NT2/D1 (cell line): ENCODE measurements at regions not wholly inside any gene's neighbourhood (a gene's known extent, or its start where the extent isn't known, plus 50 kb on each side); places are given as distances from the start of the nearest gene placed in this dataset.

Experiments
- SUZ12 ChIP-seq: IDR thresholded peaks from 2 replicates; pipeline ENCODE4 v1.6.1; 2011; ENCODE audit not compliant: insufficient read length, insufficient read depth; ENCODE audit errors: extremely low read depth
- YY1 ChIP-seq: IDR thresholded peaks from 2 replicates; pipeline ENCODE4 v1.6.1; 2011; ENCODE audit not compliant: insufficient read length, insufficient read depth
- ZNF274 ChIP-seq: IDR thresholded peaks from 2 replicates; pipeline ENCODE4 v1.6.1; 2011; ENCODE audit warnings: mild to moderate bottlenecking, low read depth, low read length

- TF ChIP-seq ZNF274, result no peak
- TF ChIP-seq SUZ12, result no peak
- no peak for TF ChIP-seq YY1
These were observed 205.0 kb upstream of the DAPK1 start for GRCh38 chr9:87292449-87293191.
